Spleen (tissue), 7 donors: ENCODE measurements at regions not wholly inside any gene's neighbourhood (a gene's known extent, or its start where the extent isn't known, plus 50 kb on each side); places are given as distances from the start of the nearest gene placed in this dataset.

Experiments used
- CTCF ChIP-seq, 11 experiments: fragments of 200-600 bp in 7 of 11; fragments of 450-650 bp in 4 of 11; sonication (generic) in 4 of 11; IDR thresholded peaks in 8 of 11; conservative IDR thresholded peaks in 3 of 11; 1 replicate in 7 of 11; 2 replicates in 4 of 11; pipeline versions ENCODE4 v1.4.0 to v1.8.0; 2016 to 2021; ENCODE audit warnings: antibody characterized with exemption in 11 of 11, inconsistent platforms in 4 of 11, mild to moderate bottlenecking in 1 of 11
- POLR2AphosphoS5 ChIP-seq, 3 donors: sonication (generic); formaldehyde crosslinking; IDR thresholded peaks; one replicate each; pipeline ENCODE4 v1.5.1; 2017; ENCODE audit warnings: antibody characterized with exemption in 3 of 3
- donor health status: DM: no; HTN: no; CAD: no; lungs with moderate emphysema.
- donor health status: DM: no; HTN: no; CAD: no.
- donor health status: DM: no; HTN: no; CAD: no.

GRCh38 chr13:72620874-72621273 is 106.6 kb downstream of the MZT1 start:
- TF ChIP-seq CTCF (IDR thresholded peaks at IDR 0.05 in 8 of 11, conservative IDR thresholded peaks at IDR 0.05 in 3 of 11) = no peak
- no peak for TF ChIP-seq POLR2AphosphoS5 (IDR thresholded peaks at IDR 0.05)
